Right lobe of liver (tissue), 6 donors: ENCODE measurements at regions not wholly inside any gene's neighbourhood (a gene's known extent, or its start where the extent isn't known, plus 50 kb on each side); places are given as distances from the start of the nearest gene placed in this dataset.

Source experiments
- ATAC-seq, 4 donors: fragments of 200-7000 bp; cut with Tn5 transposase; one replicate each; pipeline ENCODE4 v1.9.1; 2020; ENCODE audit warnings: mild to moderate bottlenecking in 4 of 4, moderate library complexity in 4 of 4
- DNase-seq, 3 donors: peaks; one replicate each; pipeline ENCODE4 v3.0.0-alpha.2; 2020
- H3K27ac ChIP-seq, 3 donors: fragments of 200-600 bp; one replicate each; pipeline ENCODE4 v1.8.0; 2022
- H3K27me3 ChIP-seq, 2 donors: fragments of 200-600 bp; one replicate each; pipeline ENCODE4 v1.8.0; 2022
- H3K36me3 ChIP-seq, 4 donors: fragments of 200-600 bp; sonication (generic) in 1 of 4; one replicate each; pipeline versions ENCODE4 v1.5.1 to v1.8.0; 2017 to 2022; ENCODE audit warnings: control low read depth in 1 of 4
- H3K4me1 ChIP-seq, 4 donors: fragments of 200-600 bp; sonication (generic) in 1 of 4; one replicate each; pipeline versions ENCODE4 v1.5.1 to v1.8.0; 2017 to 2022; ENCODE audit warnings: control low read depth in 1 of 4
- H3K4me3 ChIP-seq, 3 donors: fragments of 200-600 bp; one replicate each; pipeline ENCODE4 v1.8.0; 2022
- H3K9me3 ChIP-seq, 4 donors: fragments of 200-600 bp; sonication (generic) in 1 of 4; one replicate each; pipeline versions ENCODE4 v1.5.1 to v1.8.0; 2017 to 2022; ENCODE audit warnings: control low read depth in 1 of 4
- POLR2A ChIP-seq: fragments of 450-650 bp; IDR thresholded peaks from one replicate; pipeline ENCODE4 v1.6.1; 2017; ENCODE audit warnings: antibody characterized with exemption, mild to moderate bottlenecking
- WGBS: methylation state at CpG from one replicate; pipeline ENCODE4 v1.1.6; 2018; ENCODE audit warnings: low coverage, low lambda C conversion rate; ENCODE audit not compliant: insufficient coverage; ENCODE audit errors: missing lambda C conversion rate; 5-methylcytosine and 5-hydroxymethylcytosine counted together
- intact Hi-C, 2 donors: fragments of 100-400 bp; cut with DNase I; formaldehyde crosslinking; loops; one replicate each; pipeline versions ENCODE4 v1.11.2 to v1.14.1; 2022
- TF ChIP-seq, protein P1 (sequence below), 4 donors: fragments of 200-600 bp in 3 of 4; fragments of 450-650 bp in 1 of 4; IDR thresholded peaks; one replicate each; pipeline versions ENCODE4 v1.5.1 to v1.8.0; 2016 to 2022; ENCODE audit warnings: antibody characterized with exemption in 4 of 4, mild to moderate bottlenecking in 2 of 4
- donor health status: DM: no; HTN: yes; CAD: no.
- donor health status: DM: no; HTN: no; CAD: no.
- donor health status: DM: no; HTN: no; CAD: no.
- donor health status: DM: no; HTN: yes; CAD: no.
- donor health status: DM: no; HTN: yes; CAD: no.

DNA sequence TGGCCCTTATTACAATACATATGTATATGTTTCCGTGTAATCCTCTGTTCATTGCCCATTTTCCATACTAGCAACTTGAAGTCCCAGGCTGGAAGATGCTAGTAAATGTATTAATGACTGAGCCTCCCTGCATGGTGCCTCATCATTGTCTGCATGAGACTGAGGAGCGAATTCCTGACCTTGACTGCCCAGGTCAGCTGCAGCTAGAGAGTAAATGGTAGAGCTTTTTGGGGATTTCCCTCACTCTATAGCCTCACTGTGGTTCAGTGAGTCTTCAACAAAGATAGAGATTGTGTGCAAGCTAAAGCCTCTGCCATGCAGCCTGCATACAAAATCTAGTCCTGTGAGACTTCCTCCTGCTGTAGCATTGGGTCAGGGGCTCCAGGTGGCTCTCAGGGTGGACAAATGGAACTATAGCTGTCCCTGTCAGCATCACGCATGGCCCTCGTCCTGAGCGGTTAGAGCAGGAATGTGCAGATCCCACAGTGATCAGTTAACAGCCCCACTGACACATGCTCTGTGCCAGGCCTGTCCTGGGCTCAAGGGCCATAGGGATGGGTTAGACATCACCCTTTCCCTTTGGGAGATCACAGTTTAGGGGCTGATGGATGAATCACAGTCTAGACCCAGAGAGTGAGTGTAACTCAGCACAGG lies 741.7 kb downstream of the MATN1 start:
- WGBS, result 50% methylated on average over 2 of the region's 5 CpGs
- TF ChIP-seq POLR2A, result no peak
- TF ChIP-seq, protein P1, sequence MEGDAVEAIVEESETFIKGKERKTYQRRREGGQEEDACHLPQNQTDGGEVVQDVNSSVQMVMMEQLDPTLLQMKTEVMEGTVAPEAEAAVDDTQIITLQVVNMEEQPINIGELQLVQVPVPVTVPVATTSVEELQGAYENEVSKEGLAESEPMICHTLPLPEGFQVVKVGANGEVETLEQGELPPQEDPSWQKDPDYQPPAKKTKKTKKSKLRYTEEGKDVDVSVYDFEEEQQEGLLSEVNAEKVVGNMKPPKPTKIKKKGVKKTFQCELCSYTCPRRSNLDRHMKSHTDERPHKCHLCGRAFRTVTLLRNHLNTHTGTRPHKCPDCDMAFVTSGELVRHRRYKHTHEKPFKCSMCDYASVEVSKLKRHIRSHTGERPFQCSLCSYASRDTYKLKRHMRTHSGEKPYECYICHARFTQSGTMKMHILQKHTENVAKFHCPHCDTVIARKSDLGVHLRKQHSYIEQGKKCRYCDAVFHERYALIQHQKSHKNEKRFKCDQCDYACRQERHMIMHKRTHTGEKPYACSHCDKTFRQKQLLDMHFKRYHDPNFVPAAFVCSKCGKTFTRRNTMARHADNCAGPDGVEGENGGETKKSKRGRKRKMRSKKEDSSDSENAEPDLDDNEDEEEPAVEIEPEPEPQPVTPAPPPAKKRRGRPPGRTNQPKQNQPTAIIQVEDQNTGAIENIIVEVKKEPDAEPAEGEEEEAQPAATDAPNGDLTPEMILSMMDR (IDR thresholded peaks at IDR 0.05), result no peak
- no peak overlapping the region for H3K27ac ChIP-seq
- H3K9me3 ChIP-seq, result no peaks in the 10 kb centered on the region
- H3K36me3 ChIP-seq, result no peaks in the 10 kb centered on the region
- DNase-seq, result no peak
- ATAC-seq, result no peak
- no peaks in the 10 kb centered on the region for H3K27me3 ChIP-seq
- intact Hi-C loops, result no loop called here
- peaks cover 0 to 18% (median 9%) of the 10 kb centered on the region in 4 donors for H3K4me1 ChIP-seq
- no peak overlapping the region for H3K4me3 ChIP-seq

DNA sequence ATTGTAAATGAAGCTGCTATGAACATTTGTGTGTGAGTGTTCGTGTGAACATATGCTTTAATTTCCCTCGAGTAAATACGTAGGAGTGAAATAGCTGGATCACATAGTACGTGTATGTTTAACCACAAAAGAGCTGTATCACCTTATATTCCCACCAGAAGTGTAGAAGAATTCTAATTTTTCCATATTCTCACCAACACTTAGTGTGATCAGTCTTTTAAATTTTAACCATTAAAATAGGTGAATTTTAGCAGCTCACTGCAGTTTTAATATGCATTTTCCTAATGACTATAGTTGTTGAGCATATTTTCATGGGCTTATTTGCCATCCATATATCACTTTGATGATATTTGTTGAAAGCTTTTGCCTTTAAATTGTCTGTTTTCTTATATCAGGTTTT lies 741.2 kb downstream of the PTPRU start:
- no peaks in the 10 kb centered on the region for H3K27me3 ChIP-seq
- ATAC-seq (no peak), DNase-seq (no peak)
- H3K4me3 ChIP-seq, result no peak overlapping the region
- H3K27ac ChIP-seq, result no peak overlapping the region
- no peaks in the 10 kb centered on the region for H3K36me3 ChIP-seq
- H3K9me3 ChIP-seq, result no peaks in the 10 kb centered on the region
- H3K4me1 ChIP-seq, result no peaks in the 10 kb centered on the region
- intact Hi-C loops, result no loop called here
- TF ChIP-seq, protein P1 (IDR thresholded peaks at IDR 0.05), result no peak
- no peak for TF ChIP-seq POLR2A
- WGBS, result 38% methylated on average over 4 of the region's 4 CpGs

GRCh38 chr1:29975036-29975694 lies 738.8 kb downstream of the PTPRU start:
- Histone ChIP-seq H3K27ac (no peak overlapping the region), H3K4me1 (no peaks in the 10 kb centered on the region), H3K4me3 (no peak overlapping the region), H3K27me3 (no peaks in the 10 kb centered on the region), H3K9me3 (no peaks in the 10 kb centered on the region), H3K36me3 (no peaks in the 10 kb centered on the region)
- WGBS, result 11% methylated on average over 5 of the region's 7 CpGs
- intact Hi-C loops, result no loop called here
- no peak for ATAC-seq
- TF ChIP-seq, protein P1 (IDR thresholded peaks at IDR 0.05), result no peak
- no peak for TF ChIP-seq POLR2A
- DNase-seq, result no peak

- H3K4me1 ChIP-seq, result no peaks in the 10 kb centered on the region
- no peaks in the 10 kb centered on the region for H3K9me3 ChIP-seq
- H3K27me3 ChIP-seq, result no peaks in the 10 kb centered on the region
- no peak overlapping the region for H3K27ac ChIP-seq
- no peaks in the 10 kb centered on the region for H3K36me3 ChIP-seq
- intact Hi-C loops, result no loop called here
- no peak overlapping the region for H3K4me3 ChIP-seq
- DNase-seq (no peak), ATAC-seq (no peak)
- WGBS, result 0% methylated on average over 1 of the region's 1 CpG
- no peak for TF ChIP-seq POLR2A
- TF ChIP-seq, protein P1 (IDR thresholded peaks at IDR 0.05), result no peak
Measured at GRCh38 chr1:29974316-29974724, 738.0 kb downstream of the PTPRU start.
